H9 (cell line): ENCODE measurements at regions not wholly inside any gene's neighbourhood (a gene's known extent, or its start where the extent isn't known, plus 50 kb on each side); places are given as distances from the start of the nearest gene placed in this dataset.

Source experiments
- DNase-seq: peaks from one replicate; pipeline ENCODE4 v3.0.0-alpha.2; 2017
- H2AFZ ChIP-seq: one replicate; pipeline ENCODE4 v1.6.1; 2013; ENCODE audit warnings: mild to moderate bottlenecking, low read length, control low read depth, moderate library complexity
- H2AK5ac ChIP-seq: 2 replicates; pipeline ENCODE4 v1.6.1; 2013; ENCODE audit warnings: low read length, control low read depth, mixed read lengths; ENCODE audit not compliant: insufficient read length
- H2BK120ac ChIP-seq: one replicate; pipeline ENCODE4 v1.6.1; 2013; ENCODE audit warnings: low read depth, mild to moderate bottlenecking, low read length, control low read depth, inconsistent platforms; ENCODE audit not compliant: poor library complexity, severe bottlenecking
- H2BK12ac ChIP-seq: 2 replicates; pipeline ENCODE4 v1.6.1; 2013; ENCODE audit warnings: low read length, control low read depth, mixed read lengths, low read depth; ENCODE audit not compliant: insufficient read length
- H2BK15ac ChIP-seq: 2 replicates; pipeline ENCODE4 v1.6.1; 2013; ENCODE audit warnings: low read depth, low read length, control low read depth
- H2BK20ac ChIP-seq: one replicate; pipeline ENCODE4 v1.6.1; 2013; ENCODE audit warnings: low read depth, mild to moderate bottlenecking, low read length, control low read depth, inconsistent platforms; ENCODE audit not compliant: poor library complexity, severe bottlenecking
- H2BK5ac ChIP-seq: 2 replicates; pipeline ENCODE4 v1.6.1; 2013; ENCODE audit warnings: low read length, control low read depth, mixed read lengths; ENCODE audit not compliant: insufficient read length
- H3K14ac ChIP-seq: 2 replicates; pipeline ENCODE4 v1.6.1; 2013; ENCODE audit warnings: low read length, control low read depth; ENCODE audit not compliant: insufficient read depth
- H3K18ac ChIP-seq: 2 replicates; pipeline ENCODE4 v1.6.1; 2013; ENCODE audit warnings: low read depth, mild to moderate bottlenecking, mixed read lengths, low read length, control low read depth; ENCODE audit not compliant: insufficient read length
- H3K23ac ChIP-seq: 2 replicates; pipeline ENCODE4 v1.6.1; 2013; ENCODE audit warnings: low read length, control low read depth, mixed read lengths, low read depth; ENCODE audit not compliant: insufficient read length
- H3K23me2 ChIP-seq: 2 replicates; pipeline ENCODE4 v1.6.1; 2013; ENCODE audit warnings: low read depth, mild to moderate bottlenecking, mixed read lengths, low read length, control low read depth; ENCODE audit not compliant: insufficient read length, poor library complexity, severe bottlenecking
- H3K27ac ChIP-seq: 2 replicates; pipeline ENCODE4 v1.5.1; 2013; ENCODE audit warnings: low read length, control low read depth, mixed read lengths, low read depth; ENCODE audit not compliant: insufficient read length
- H3K27me3 ChIP-seq: 2 replicates; pipeline ENCODE4 v1.6.1; 2013; ENCODE audit warnings: low read length, control low read depth, inconsistent platforms; ENCODE audit not compliant: insufficient read depth
- H3K4ac ChIP-seq: 2 replicates; pipeline ENCODE4 v1.6.1; 2013; ENCODE audit warnings: low read depth, mild to moderate bottlenecking, control low read depth, inconsistent platforms, low read length, moderate library complexity
- H3K4me1 ChIP-seq: 2 replicates; pipeline ENCODE4 v1.6.1; 2013; ENCODE audit warnings: low read length, control low read depth, inconsistent platforms; ENCODE audit not compliant: insufficient read depth
- H3K4me2 ChIP-seq: 2 replicates; pipeline ENCODE4 v1.6.1; 2013; ENCODE audit warnings: low read length, control low read depth, mixed read lengths; ENCODE audit not compliant: insufficient read length, insufficient read depth
- H3K56ac ChIP-seq: 2 replicates; pipeline ENCODE4 v1.6.1; 2013; ENCODE audit warnings: low read depth, mild to moderate bottlenecking, mixed read lengths, low read length, control low read depth; ENCODE audit not compliant: insufficient read length
- H3K79me1 ChIP-seq: 2 replicates; pipeline ENCODE4 v1.6.1; 2013; ENCODE audit warnings: low read depth, mild to moderate bottlenecking, moderate library complexity, low read length, control low read depth, inconsistent platforms; ENCODE audit not compliant: insufficient read depth, poor library complexity, severe bottlenecking
- H3K79me2 ChIP-seq: 2 replicates; pipeline ENCODE4 v1.6.1; 2013; ENCODE audit warnings: low read length, control low read depth, inconsistent platforms; ENCODE audit not compliant: insufficient read depth
- H3K9ac ChIP-seq: 2 replicates; pipeline ENCODE4 v1.6.1; 2013; ENCODE audit warnings: low read length, control low read depth, mixed read lengths; ENCODE audit not compliant: insufficient read length; ENCODE audit errors: extremely low read depth
- H3K9me3 ChIP-seq: one replicate; pipeline ENCODE4 v1.6.1; 2013; ENCODE audit warnings: low read depth, low read length, inconsistent platforms; ENCODE audit not compliant: control insufficient read depth
- H3T11ph ChIP-seq: one replicate; pipeline ENCODE4 v1.6.1; 2013; ENCODE audit warnings: mild to moderate bottlenecking, low read length, control low read depth, inconsistent platforms
- H4K20me1 ChIP-seq: one replicate; pipeline ENCODE4 v1.6.1; 2013; ENCODE audit not compliant: control insufficient read depth, insufficient read length, insufficient read depth
- H4K5ac ChIP-seq: 2 replicates; pipeline ENCODE4 v1.6.1; 2013; ENCODE audit warnings: low read depth, mild to moderate bottlenecking, mixed read lengths, low read length, control low read depth; ENCODE audit not compliant: insufficient read length
- H4K8ac ChIP-seq: replicated peaks from 2 replicates; pipeline ENCODE4 v1.6.1; 2013; ENCODE audit warnings: low read length, control low read depth, mixed read lengths, low read depth; ENCODE audit not compliant: insufficient read length
- H4K91ac ChIP-seq: 2 replicates; pipeline ENCODE4 v1.6.1; 2013; ENCODE audit warnings: low read depth, mild to moderate bottlenecking, moderate library complexity, mixed read lengths, low read length, control low read depth; ENCODE audit not compliant: insufficient read length
- H3K27ac Mint-ChIP-seq, 3 experiments: 2 replicates in 2 of 3; 3 replicates in 1 of 3; pipeline ENCODE4 v1.8.0; 2020 to 2021; ENCODE audit warnings: mixed read lengths in 3 of 3, mild to moderate bottlenecking in 1 of 3, moderate library complexity in 1 of 3
- H3K27me3 Mint-ChIP-seq: 2 replicates; pipeline ENCODE4 v1.8.0; 2021; ENCODE audit warnings: low read depth, mild to moderate bottlenecking, moderate library complexity, mixed read lengths
- H3K36me3 Mint-ChIP-seq, 3 experiments: 2 replicates in 2 of 3; 3 replicates in 1 of 3; pipeline ENCODE4 v1.8.0; 2020 to 2021; ENCODE audit warnings: low read depth in 3 of 3, mixed read lengths in 3 of 3; ENCODE audit not compliant: insufficient read depth in 1 of 3
- H3K4me1 Mint-ChIP-seq, 2 experiments: 2 replicates each; pipeline ENCODE4 v1.8.0; 2020; ENCODE audit warnings: mixed read lengths in 2 of 2
- H3K4me3 Mint-ChIP-seq, 2 experiments: 2 replicates in 1 of 2; 3 replicates in 1 of 2; pipeline ENCODE4 v1.8.0; 2020 to 2021; ENCODE audit warnings: mild to moderate bottlenecking in 2 of 2, mixed read lengths in 2 of 2, moderate library complexity in 1 of 2
- H3K9me3 Mint-ChIP-seq, 2 experiments: 2 replicates in 1 of 2; 3 replicates in 1 of 2; pipeline ENCODE4 v1.8.0; 2020; ENCODE audit warnings: mild to moderate bottlenecking in 2 of 2, mixed read lengths in 2 of 2, moderate library complexity in 1 of 2
- CTCF ChIP-seq: fragments of 200-600 bp; sonication (generic); conservative IDR thresholded peaks from 3 replicates; pipeline ENCODE4 v1.8.0; 2021; ENCODE audit warnings: antibody characterized with exemption, mild to moderate bottlenecking
- WGBS: extraction: QIAGEN DNeasy Blood & Tissue Kit; methylation state at CpG from one replicate; pipeline ENCODE4 v1.1.7; 2013; ENCODE audit warnings: missing lambda C conversion rate, low lambda C conversion rate, mixed read lengths; ENCODE audit not compliant: insufficient read length; ENCODE audit errors: extremely low coverage; 5-methylcytosine and 5-hydroxymethylcytosine counted together

GRCh38 chr7:47145982-47146381 is 435.9 kb downstream of the TNS3 start:
- Histone ChIP-seq H3K23me2 (no peaks in the 10 kb centered on the region), H3K79me1 (no peaks in the 10 kb centered on the region), H3K9ac (no peak overlapping the region), H2AK5ac (no peak overlapping the region), H4K91ac (no peak overlapping the region), H3K27me3 (no peaks in the 10 kb centered on the region), H3K79me2 (no peaks in the 10 kb centered on the region), H4K5ac (no peak overlapping the region), H3K27ac (no peak overlapping the region), H2BK5ac (no peak overlapping the region), H4K20me1 (no peaks in the 10 kb centered on the region), H3K4ac (no peak overlapping the region), H3K56ac (no peak overlapping the region), H3K23ac (no peak overlapping the region), H3T11ph (no peak overlapping the region), H3K9me3 (no peaks in the 10 kb centered on the region), H2BK12ac (no peak overlapping the region), H3K18ac (no peak overlapping the region), H2BK120ac (no peak overlapping the region), H2AFZ (no peak overlapping the region), H3K4me1 (no peaks in the 10 kb centered on the region), H2BK15ac (no peak overlapping the region), H4K8ac (no peak overlapping the region), H3K14ac (no peak overlapping the region), H3K4me2 (no peak overlapping the region), H2BK20ac (no peak overlapping the region)
- H3K27me3 Mint-ChIP-seq: peaks cover 5% of the 10 kb centered on the region; the same call in 1 of the 2 replicates
- no peak overlapping the region for H3K27ac Mint-ChIP-seq
- WGBS: no CpG with 5 or more reads among the region's 1 CpG
- no peaks in the 10 kb centered on the region for H3K9me3 Mint-ChIP-seq
- H3K36me3 Mint-ChIP-seq: no peaks in the 10 kb centered on the region
- TF ChIP-seq CTCF: no peak
- DNase-seq: no peak
- no peaks in the 10 kb centered on the region for H3K4me1 Mint-ChIP-seq
- H3K4me3 Mint-ChIP-seq: no peak overlapping the region
